WERI-Rb-1 (cell line): ENCODE measurements at regions not wholly inside any gene's neighbourhood (a gene's known extent, or its start where the extent isn't known, plus 50 kb on each side); places are given as distances from the start of the nearest gene placed in this dataset.
A peak's percentile ranks its signal among the peaks of the same experiment; 100 is the strongest.

Experiments
- DNase-seq: peaks from one replicate; pipeline ENCODE4 v3.0.0-alpha.2; 2020
- H3K27ac ChIP-seq: fragments of 250-450 bp; sonication (Bioruptor Pico); 2 replicates; pipeline ENCODE4 v1.5.1; 2020; ENCODE audit warnings: mild to moderate bottlenecking, moderate library complexity
- H3K27me3 ChIP-seq: fragments of 250-450 bp; sonication (Bioruptor Pico); 2 replicates; pipeline ENCODE4 v1.5.1; 2021; ENCODE audit warnings: mild to moderate bottlenecking, low read depth, moderate library complexity; ENCODE audit not compliant: insufficient read depth, severe bottlenecking
- H3K36me3 ChIP-seq: fragments of 250-450 bp; sonication (Bioruptor Pico); 2 replicates; pipeline ENCODE4 v1.5.1; 2020; ENCODE audit warnings: mild to moderate bottlenecking, moderate library complexity
- H3K4me3 ChIP-seq: 2 replicates; pipeline ENCODE4 v1.5.1; 2011; ENCODE audit warnings: low read depth, mild to moderate bottlenecking, control low read depth, low read length
- H3K9me3 ChIP-seq: fragments of 250-450 bp; sonication (Bioruptor Pico); 2 replicates; pipeline ENCODE4 v1.5.1; 2021; ENCODE audit warnings: mild to moderate bottlenecking, moderate library complexity; ENCODE audit not compliant: severe bottlenecking
- TF ChIP-seq, protein P1 (sequence below): IDR thresholded peaks from 2 replicates; pipeline ENCODE4 v1.5.1; 2011; ENCODE audit warnings: low read depth, mild to moderate bottlenecking, control low read depth, inconsistent platforms, low read length

DNA sequence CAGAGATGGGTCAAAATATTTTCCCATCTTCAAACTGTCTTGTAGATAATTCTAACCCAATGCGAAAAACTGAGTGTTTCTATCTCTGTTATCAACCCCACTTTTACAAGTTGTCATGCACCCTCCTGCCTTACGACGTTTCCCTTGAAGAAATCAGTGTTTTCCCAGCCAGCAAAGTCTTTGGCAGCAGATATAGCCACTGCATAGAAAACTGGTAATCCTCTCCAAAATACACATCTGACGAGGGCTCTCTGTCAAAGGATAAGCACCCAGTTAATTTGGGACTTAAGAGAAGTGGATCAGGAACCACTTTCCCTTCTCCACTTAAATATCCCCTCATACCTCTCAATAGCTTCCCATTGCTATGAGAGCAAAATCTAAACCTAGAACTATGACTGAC lies 351.9 kb upstream of the MIR17HG start:
- H3K9me3 ChIP-seq: no peaks in the 10 kb centered on the region
- TF ChIP-seq, protein P1, sequence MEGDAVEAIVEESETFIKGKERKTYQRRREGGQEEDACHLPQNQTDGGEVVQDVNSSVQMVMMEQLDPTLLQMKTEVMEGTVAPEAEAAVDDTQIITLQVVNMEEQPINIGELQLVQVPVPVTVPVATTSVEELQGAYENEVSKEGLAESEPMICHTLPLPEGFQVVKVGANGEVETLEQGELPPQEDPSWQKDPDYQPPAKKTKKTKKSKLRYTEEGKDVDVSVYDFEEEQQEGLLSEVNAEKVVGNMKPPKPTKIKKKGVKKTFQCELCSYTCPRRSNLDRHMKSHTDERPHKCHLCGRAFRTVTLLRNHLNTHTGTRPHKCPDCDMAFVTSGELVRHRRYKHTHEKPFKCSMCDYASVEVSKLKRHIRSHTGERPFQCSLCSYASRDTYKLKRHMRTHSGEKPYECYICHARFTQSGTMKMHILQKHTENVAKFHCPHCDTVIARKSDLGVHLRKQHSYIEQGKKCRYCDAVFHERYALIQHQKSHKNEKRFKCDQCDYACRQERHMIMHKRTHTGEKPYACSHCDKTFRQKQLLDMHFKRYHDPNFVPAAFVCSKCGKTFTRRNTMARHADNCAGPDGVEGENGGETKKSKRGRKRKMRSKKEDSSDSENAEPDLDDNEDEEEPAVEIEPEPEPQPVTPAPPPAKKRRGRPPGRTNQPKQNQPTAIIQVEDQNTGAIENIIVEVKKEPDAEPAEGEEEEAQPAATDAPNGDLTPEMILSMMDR: no peak
- no peak overlapping the region for H3K4me3 ChIP-seq
- no peak for DNase-seq
- no peaks in the 10 kb centered on the region for H3K36me3 ChIP-seq
- no peak overlapping the region for H3K27ac ChIP-seq
- H3K27me3 ChIP-seq: peaks cover 12% of the 10 kb centered on the region

- Histone ChIP-seq H3K36me3 (no peaks in the 10 kb centered on the region), H3K4me3 (no peak overlapping the region), H3K27ac (no peak overlapping the region), H3K27me3 (peaks cover 12% of the 10 kb centered on the region), H3K9me3 (no peaks in the 10 kb centered on the region)
- TF ChIP-seq, protein P1: no peak
- DNase-seq: peak; percentile 76
These were observed 349.5 kb upstream of the MIR17HG start for GRCh38 chr13:90997951-90998350.

GRCh38 chr13:90999401-90999800 lies 348.1 kb upstream of the MIR17HG start:
- Histone ChIP-seq H3K36me3 (no peaks in the 10 kb centered on the region), H3K4me3 (no peak overlapping the region), H3K27me3 (peaks cover 7% of the 10 kb centered on the region), H3K9me3 (no peaks in the 10 kb centered on the region), H3K27ac (no peak overlapping the region)
- DNase-seq: no peak
- TF ChIP-seq, protein P1: no peak

- TF ChIP-seq, protein P1: no peak
- H3K27me3 ChIP-seq: no peaks in the 10 kb centered on the region
These were observed 346.1 kb upstream of the MIR17HG start for GRCh38 chr13:91001371-91001770.

GRCh38 chr13:91014696-91015095 lies 332.8 kb upstream of the MIR17HG start:
- TF ChIP-seq, protein P1: no peak
- Histone ChIP-seq H3K27ac (no peak overlapping the region), H3K4me3 (no peak overlapping the region), H3K9me3 (no peaks in the 10 kb centered on the region), H3K27me3 (no peaks in the 10 kb centered on the region), H3K36me3 (no peaks in the 10 kb centered on the region)
- DNase-seq: no peak

More at GRCh38 chr13:91001371-91001770, 346.1 kb upstream of the MIR17HG start:
- no peaks in the 10 kb centered on the region for H3K36me3 ChIP-seq
- H3K9me3 ChIP-seq: no peaks in the 10 kb centered on the region
- DNase-seq: no peak
- H3K27ac ChIP-seq: no peak overlapping the region
- H3K4me3 ChIP-seq: no peak overlapping the region

- Histone ChIP-seq H3K27me3 (no peaks in the 10 kb centered on the region), H3K27ac (no peak overlapping the region), H3K9me3 (no peaks in the 10 kb centered on the region), H3K36me3 (no peaks in the 10 kb centered on the region), H3K4me3 (peak overlapping the region; percentile 19)
- peak; percentile 78 for DNase-seq
- TF ChIP-seq, protein P1: peak; percentile 88
These were observed 330.3 kb upstream of the MIR17HG start for GRCh38 chr13:91017031-91017668.
